EL (cell line): ENCODE measurements at regions not wholly inside any gene's neighbourhood (a gene's known extent, or its start where the extent isn't known, plus 50 kb on each side); places are given as distances from the start of the nearest gene placed in this dataset.
"Not testable (repeated sequence)": the region's sequence is repeated elsewhere in the genome, so short reads cannot be mapped to it uniquely, and the experiment has no call there.

ENCODE experiments used
- DNase-seq: peaks from one replicate; pipeline ENCODE4 v3.0.0-alpha.2; 2016

- DNase-seq, result no peak
Measured at GRCh38 chr5:72692231-72692637, 124.2 kb upstream of the TNPO1 start.

GRCh38 chr5:72691751-72692150 is 124.7 kb upstream of the TNPO1 start:
- DNase-seq, result no peak

GRCh38 chr5:72688916-72689315 is 127.5 kb upstream of the TNPO1 start:
- DNase-seq, result no peak

GRCh38 chr5:72687288-72687687 is 129.2 kb upstream of the TNPO1 start:
- no peak for DNase-seq

GRCh38 chr5:72682561-72682960 is 133.9 kb upstream of the TNPO1 start:
- DNase-seq, result no peak

- no peak for DNase-seq
Measured at GRCh38 chr5:72681781-72682180, 134.7 kb upstream of the TNPO1 start.

GRCh38 chr5:72677447-72677846 is 139.0 kb upstream of the TNPO1 start:
- DNase-seq, result no peak

- DNase-seq, result not testable (repeated sequence)
Measured at GRCh38 chr5:72676831-72677230, 139.6 kb upstream of the TNPO1 start.

GRCh38 chr5:72673623-72674022 is 142.8 kb upstream of the TNPO1 start:
- no peak for DNase-seq

GRCh38 chr5:72673180-72673579 is 143.3 kb upstream of the TNPO1 start:
- DNase-seq, result no peak

- DNase-seq, result no peak
Measured at GRCh38 chr5:72667708-72668107, 148.8 kb upstream of the TNPO1 start.

GRCh38 chr5:72662936-72663335 is 153.5 kb upstream of the TNPO1 start:
- DNase-seq, result no peak

GRCh38 chr5:72662305-72662704 is 154.2 kb upstream of the TNPO1 start:
- no peak for DNase-seq

GRCh38 chr5:72661405-72661804 is 154.2 kb upstream of the ZNF366 start:
- peak; percentile 58 for DNase-seq

- DNase-seq, result no peak
Measured at GRCh38 chr5:72659726-72660125, 152.5 kb upstream of the ZNF366 start.

GRCh38 chr5:72658761-72659540 is 151.7 kb upstream of the ZNF366 start:
- DNase-seq, result peak; percentile 26

GRCh38 chr5:72658161-72658560 is 151.0 kb upstream of the ZNF366 start:
- no peak for DNase-seq

- no peak for DNase-seq
Measured at GRCh38 chr5:72656756-72657513, 149.7 kb upstream of the ZNF366 start.

GRCh38 chr5:72656331-72656730 is 149.1 kb upstream of the ZNF366 start:
- no peak for DNase-seq

GRCh38 chr5:72654231-72654630 is 147.0 kb upstream of the ZNF366 start:
- DNase-seq, result no peak

- DNase-seq, result peak; percentile 25
Measured at GRCh38 chr5:72653586-72653985, 146.4 kb upstream of the ZNF366 start.

- DNase-seq, result peak; percentile 53
Measured at GRCh38 chr5:72651779-72652178, 144.6 kb upstream of the ZNF366 start.

- peak; percentile 14 for DNase-seq
Measured at GRCh38 chr5:72651109-72651508, 143.9 kb upstream of the ZNF366 start.

GRCh38 chr5:72649449-72649848 is 142.2 kb upstream of the ZNF366 start:
- DNase-seq, result peak; percentile 55
